GM18861 (cell line): ENCODE measurements at regions not wholly inside any gene's neighbourhood (a gene's known extent, or its start where the extent isn't known, plus 50 kb on each side); places are given as distances from the start of the nearest gene placed in this dataset.

ENCODE experiments used
- ATAC-seq: cut with Tn5 transposase; IDR thresholded peaks from one replicate; pipeline ENCODE4 v1.9.1; 2021; ENCODE audit not compliant: unreplicated experiment

- no peak for ATAC-seq
Measured at GRCh38 chr1:163794551-163794950, 472.8 kb downstream of the NUF2 start.

- no peak for ATAC-seq
Measured at GRCh38 chr1:163796394-163796821, 474.7 kb downstream of the NUF2 start.

DNA sequence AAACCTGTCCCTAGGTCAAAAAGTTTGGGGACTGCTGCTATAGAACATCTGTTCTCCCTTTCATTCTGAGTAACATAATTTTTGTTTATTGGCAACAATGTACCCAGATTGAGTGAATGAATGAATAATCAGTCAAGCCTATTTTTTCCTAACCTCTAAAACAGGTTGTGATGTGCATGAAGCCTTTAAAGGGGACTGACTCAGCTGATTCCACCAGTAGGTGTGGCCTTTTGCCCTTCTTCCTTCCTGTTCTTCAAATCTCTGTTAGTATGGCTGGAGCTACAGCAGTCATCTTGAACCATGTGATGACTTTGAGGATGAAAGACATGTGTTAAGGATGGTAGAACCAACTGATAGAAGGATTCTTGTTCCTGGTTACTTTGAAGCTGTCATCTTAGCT lies 476.1 kb downstream of the NUF2 start:
- no peak for ATAC-seq

GRCh38 chr1:163799190-163799805 lies 477.5 kb downstream of the NUF2 start:
- no peak for ATAC-seq

GRCh38 chr1:163807331-163808049 lies 485.7 kb downstream of the NUF2 start:
- no peak for ATAC-seq

DNA sequence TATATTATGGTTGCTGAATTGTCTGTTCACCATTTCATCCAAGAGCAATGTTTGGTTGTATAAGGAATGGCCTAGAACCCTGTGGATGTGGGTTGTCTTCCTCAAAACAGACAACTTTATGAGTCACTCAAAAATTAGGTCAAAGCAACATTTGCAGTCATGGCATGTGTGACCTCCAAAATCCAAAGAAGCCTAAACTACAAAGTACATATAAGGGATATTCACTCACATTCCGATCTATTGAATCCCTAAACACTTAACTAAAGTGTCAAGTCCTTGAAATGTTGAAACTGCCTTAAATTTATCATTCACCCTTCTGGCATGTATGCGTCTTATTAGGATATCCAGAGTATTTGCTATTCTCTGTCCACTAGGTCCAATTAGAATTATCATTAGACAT lies 491.5 kb downstream of the NUF2 start:
- ATAC-seq: no peak

DNA sequence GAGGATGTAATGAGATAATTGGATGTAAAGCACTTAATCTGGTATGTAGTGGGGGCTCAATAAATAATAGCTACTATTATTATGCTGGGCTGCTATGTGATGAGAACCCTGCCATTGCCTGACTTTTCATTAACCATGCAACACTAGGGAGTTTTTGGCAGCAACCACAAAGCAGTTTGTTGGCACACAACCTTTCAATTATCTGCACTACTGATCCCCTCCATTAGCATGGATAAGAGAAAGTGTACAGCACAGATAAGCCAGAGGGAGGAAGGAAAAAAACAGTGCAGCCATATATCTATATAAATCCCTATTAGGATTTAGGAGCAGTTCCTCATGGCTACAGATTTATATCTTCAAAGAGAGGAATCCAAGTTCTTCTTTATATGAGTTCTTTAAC lies 498.5 kb downstream of the NUF2 start:
- ATAC-seq: no peak

GRCh38 chr1:163820766-163821165 lies 499.0 kb downstream of the NUF2 start:
- no peak for ATAC-seq

GRCh38 chr1:163821679-163822078 lies 499.9 kb downstream of the NUF2 start:
- no peak for ATAC-seq

DNA sequence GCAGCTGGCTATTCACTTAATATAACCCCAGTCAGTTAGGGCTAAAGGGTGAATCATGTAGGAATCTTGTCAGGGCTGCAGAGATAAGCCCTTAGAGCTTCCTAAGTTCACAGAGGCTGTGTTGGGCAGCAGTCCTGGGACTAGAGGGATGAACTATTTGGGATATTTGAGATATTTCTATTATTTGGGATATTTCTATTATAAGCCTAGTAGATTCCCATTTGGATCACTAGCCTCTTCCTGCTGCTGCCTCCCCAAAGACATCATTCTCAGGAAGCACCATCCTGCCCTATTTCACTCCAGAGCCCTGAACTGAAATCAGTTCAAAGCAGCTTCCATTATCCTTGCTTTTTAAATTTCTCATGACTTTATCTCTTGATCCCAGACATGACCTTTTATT lies 501.3 kb downstream of the NUF2 start:
- no peak for ATAC-seq

DNA sequence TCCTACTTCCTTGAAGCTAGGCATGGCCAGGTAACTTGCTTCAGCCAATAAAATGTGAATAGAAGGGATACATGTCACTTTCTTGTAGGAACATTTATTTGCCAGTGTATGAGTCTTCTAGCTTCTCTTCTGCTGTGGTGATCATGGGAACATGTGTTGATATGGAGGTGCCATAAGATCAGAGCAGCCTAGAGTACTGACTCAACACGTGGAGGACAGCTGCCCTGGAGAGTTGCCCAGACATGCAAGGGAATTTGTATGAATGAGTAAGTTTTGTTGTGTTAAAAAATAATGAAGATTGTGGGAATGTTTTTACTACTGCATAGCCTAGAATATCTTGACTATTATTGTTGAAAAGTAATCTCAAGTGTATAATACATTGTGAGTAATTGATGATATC lies 502.3 kb downstream of the NUF2 start:
- no peak for ATAC-seq

- ATAC-seq: no peak
Measured at GRCh38 chr1:163824490-163824889, 502.7 kb downstream of the NUF2 start.

- no peak for ATAC-seq
Measured at GRCh38 chr1:163826500-163826899, 504.7 kb downstream of the NUF2 start.

DNA sequence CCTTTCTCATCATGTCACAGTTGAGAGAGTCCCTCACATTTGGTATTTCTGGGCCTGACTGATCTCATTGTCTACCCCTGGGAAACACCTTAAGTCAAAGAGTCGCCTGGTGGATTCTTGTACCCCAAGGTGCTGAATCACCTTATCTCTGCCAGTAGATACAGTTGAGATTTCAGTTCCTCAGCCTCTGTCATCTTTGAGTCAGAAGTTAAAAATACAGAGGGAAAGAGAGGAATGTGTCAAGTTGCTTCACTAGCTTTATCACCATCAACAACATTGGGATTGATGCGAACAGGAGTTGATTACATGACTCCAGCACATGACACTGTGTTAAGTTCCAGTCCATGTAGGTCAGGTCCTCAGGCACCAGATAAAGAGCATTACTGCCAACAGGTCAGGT lies 513.0 kb downstream of the NUF2 start:
- ATAC-seq: no peak

DNA sequence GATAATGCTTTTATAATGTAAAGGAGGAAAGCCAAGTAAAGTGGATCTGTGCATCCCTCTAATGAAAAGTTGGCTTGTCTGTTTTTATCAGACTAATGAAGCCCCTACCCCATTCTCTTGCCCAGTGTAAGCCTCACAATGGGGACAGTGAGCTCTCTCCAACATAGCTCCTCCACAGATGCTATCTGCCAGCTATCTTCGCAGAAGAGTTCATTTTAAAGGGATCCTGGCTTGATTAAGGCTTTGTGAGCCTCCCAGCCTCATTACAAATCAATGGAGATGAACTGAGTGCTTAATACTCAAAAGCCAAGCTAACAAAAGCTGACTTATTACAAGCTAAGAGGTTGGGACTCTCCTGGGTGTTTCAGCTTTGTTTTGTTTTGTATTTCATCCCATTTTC lies 514.7 kb downstream of the NUF2 start:
- no peak for ATAC-seq

DNA sequence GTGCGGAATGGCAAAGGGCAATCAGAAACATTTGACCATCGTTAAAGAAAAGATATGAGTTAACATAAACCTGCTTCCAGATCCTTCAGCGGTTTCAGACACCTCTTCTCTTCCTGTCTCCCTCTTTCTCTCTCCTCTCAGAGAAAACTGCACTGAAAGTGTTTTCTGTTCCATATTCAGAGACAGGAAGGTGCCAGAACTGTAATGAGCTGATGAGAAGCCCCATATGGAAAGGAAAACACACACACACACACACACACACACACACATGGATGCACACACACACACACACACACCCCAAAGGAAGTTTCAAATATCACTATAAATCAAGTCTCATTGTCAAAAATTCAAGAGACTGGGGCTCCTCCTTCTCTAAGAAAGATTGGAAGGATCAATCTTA lies 515.5 kb downstream of the NUF2 start:
- no peak for ATAC-seq

DNA sequence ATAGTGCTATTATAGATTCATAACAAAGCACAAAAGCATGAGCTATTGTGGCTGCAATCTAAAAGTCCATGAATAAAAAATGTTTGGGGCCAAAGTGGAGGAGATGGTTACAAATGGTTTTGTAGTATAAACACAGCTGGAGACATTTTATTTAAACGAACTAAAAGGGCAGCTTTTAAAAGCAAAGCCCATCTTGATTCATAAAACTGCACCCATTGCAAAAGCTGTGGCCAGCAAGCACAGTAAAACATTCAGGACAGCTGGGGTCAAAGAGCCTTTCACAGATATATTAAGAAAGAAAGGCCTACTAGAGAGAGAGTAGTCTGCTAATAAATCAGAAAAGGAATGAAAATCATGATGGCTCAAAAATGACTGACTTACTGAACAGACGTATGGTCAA lies 520.8 kb downstream of the NUF2 start:
- no peak for ATAC-seq

- ATAC-seq: no peak
Measured at GRCh38 chr1:163844459-163844858, 522.7 kb downstream of the NUF2 start.

DNA sequence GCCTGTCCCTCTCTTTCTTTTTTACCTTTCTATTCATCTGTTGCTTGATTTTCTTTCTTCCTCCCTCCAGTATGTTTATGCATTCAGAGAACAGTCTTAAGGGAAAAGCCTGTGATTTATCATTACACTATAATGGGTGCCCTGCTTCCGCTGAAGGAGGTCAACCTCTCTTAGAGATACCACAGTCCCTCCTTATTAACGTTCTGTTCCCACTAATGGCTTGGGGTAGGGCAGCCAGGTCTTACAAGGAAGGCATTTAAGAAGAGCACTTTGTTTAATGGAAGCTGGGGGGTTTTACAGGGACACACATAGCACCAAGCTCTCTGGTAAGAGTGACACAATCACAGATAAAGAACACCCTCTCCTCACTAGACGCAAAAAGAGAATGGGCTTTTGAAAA lies 523.5 kb downstream of the NUF2 start:
- no peak for ATAC-seq

DNA sequence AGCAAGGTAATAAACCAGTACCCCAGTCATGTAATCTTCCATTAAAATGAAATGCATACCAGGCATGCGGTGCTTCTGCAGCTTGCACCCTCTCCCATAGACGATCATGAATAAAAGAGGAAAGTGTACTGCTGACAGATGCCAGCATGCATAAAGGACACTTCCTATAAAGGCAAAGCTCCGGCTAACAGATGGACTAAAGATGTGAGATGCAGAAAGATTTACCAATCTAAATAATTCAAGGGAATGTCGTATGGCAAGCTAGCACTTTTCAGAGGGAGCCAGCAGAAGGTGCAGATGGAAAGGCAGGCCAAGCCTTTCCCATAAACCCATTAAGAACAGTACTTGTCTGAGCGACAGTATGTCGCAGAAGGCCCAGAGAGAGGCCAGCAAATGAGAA lies 542.0 kb downstream of the NUF2 start:
- no peak for ATAC-seq

DNA sequence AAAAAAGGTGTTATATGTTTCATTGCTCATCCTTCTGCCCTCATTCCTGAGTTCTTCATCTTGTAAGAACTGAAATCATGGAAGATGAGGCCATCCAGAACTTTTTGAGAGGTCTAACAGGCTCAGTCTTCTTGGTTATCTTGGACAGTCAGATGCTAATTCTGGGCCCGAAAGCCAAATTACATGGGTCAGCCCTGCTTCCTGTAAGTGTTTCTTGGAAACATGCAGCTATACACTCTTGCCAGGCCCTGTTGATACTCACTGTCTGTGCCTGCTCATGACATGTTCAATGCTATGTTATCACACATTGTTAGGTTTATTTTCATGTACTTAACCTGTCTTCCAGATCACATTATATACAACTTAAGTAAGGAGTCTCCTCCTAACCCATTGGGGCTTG lies 542.5 kb downstream of the NUF2 start:
- no peak for ATAC-seq

DNA sequence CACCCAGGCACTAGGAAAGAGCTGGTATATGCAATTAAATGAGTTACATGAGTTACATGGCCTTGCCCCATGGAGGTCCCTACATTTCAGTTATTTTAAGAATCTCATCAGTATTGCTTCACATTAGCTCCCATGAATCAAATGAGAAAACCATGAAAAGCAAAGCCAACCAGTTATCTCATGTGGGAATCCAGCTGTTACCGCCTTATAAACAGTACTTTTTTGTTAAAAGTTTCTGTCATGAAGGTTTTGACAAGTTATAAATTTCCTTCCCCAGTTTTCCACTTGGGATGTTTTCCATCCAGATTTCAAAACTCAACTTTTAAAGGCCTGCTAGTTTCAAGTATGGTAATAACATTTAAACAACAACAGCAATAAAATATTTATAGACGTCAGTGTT lies 544.8 kb downstream of the NUF2 start:
- ATAC-seq: no peak

DNA sequence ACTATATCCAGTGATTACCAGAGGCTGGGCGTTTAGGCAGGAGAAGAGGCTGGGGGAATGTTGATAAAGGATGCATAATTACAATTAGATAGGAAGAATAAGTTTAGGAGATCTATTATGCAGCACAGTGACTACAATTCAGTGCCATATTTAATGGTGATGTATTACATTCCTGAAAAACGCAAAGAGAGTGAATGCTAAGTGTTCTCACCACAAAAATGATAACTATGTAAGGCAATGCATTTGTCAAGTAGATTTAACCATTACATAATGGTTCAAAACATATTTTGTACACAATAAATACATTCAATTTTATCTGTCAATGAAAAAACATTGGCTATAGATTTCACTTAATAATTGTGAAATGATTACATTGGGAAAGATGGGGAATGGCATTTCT lies 548.9 kb downstream of the NUF2 start:
- ATAC-seq: no peak
